Activated naive CD8-positive, alpha-beta T cell treated with anti-CD3 and anti-CD28 coated beads, Interleukin-2, amount 50 U/mL, for 24 hours (primary cell): ENCODE measurements at regions not wholly inside any gene's neighbourhood (a gene's known extent, or its start where the extent isn't known, plus 50 kb on each side); places are given as distances from the start of the nearest gene placed in this dataset.

Experiments used
- ATAC-seq: fragments of 150-1000 bp; cut with Tn5 transposase; one replicate; pipeline ENCODE4 v1.10.0; 2021
- DNase-seq: peaks from one replicate; pipeline ENCODE4 v3.0.0; 2021
- H3K27ac Mint-ChIP-seq: one replicate; pipeline ENCODE4 v1.8.0; 2021; ENCODE audit warnings: mild to moderate bottlenecking, mixed read lengths
- H3K27me3 Mint-ChIP-seq: one replicate; pipeline ENCODE4 v1.8.0; 2021; ENCODE audit warnings: mixed read lengths
- H3K36me3 Mint-ChIP-seq: one replicate; pipeline ENCODE4 v1.8.0; 2021; ENCODE audit warnings: low read depth, mixed read lengths
- H3K4me1 Mint-ChIP-seq: one replicate; pipeline ENCODE4 v1.8.0; 2021; ENCODE audit warnings: mixed read lengths
- H3K4me3 Mint-ChIP-seq: one replicate; pipeline ENCODE4 v1.8.0; 2021; ENCODE audit warnings: mild to moderate bottlenecking, moderate library complexity, mixed read lengths
- H3K9me3 Mint-ChIP-seq: one replicate; pipeline ENCODE4 v1.8.0; 2021; ENCODE audit warnings: mixed read lengths

- no peak for ATAC-seq
- Mint-ChIP-seq H3K9me3 (peaks cover 25% of the 10 kb centered on the region), H3K36me3 (no peaks in the 10 kb centered on the region), H3K27ac (no peak overlapping the region), H3K27me3 (no peaks in the 10 kb centered on the region), H3K4me1 (no peaks in the 10 kb centered on the region), H3K4me3 (no peak overlapping the region)
- DNase-seq = no peak
Observed at GRCh38 chr2:22513563-22513962, 871.4 kb upstream of the KLHL29 start.

GRCh38 chr2:22517141-22517540 lies 867.8 kb upstream of the KLHL29 start:
- Mint-ChIP-seq H3K36me3 (no peaks in the 10 kb centered on the region), H3K27me3 (no peaks in the 10 kb centered on the region), H3K27ac (no peak overlapping the region), H3K9me3 (peaks cover 21% of the 10 kb centered on the region), H3K4me3 (no peak overlapping the region), H3K4me1 (no peaks in the 10 kb centered on the region)
- ATAC-seq (no peak), DNase-seq (no peak)

DNA sequence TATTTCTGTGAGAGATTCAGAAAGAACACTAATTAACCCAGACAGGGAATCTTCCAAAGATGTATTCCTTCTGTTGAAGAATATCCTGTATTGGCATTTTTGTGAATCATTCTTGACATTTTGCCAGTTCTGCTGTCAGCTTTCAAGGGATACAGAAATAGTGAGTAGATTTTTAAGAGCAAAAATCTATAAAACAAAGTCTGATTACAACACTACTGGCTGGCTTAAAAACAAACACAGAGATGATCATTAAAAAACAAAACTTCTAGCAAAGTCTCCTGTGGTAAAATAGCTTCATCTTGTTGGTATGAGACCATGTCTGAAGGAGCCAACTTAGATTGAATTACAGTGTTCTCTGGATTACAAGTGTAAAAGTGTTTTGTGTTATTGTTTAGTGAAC lies 866.3 kb upstream of the KLHL29 start:
- H3K36me3 Mint-ChIP-seq = no peaks in the 10 kb centered on the region
- DNase-seq (no peak), ATAC-seq (no peak)

GRCh38 chr2:22520369-22521288 lies 864.4 kb upstream of the KLHL29 start:
- no peak overlapping the region for H3K4me3 Mint-ChIP-seq
- ATAC-seq (no peak), DNase-seq (no peak)
- peaks cover 17% of the 10 kb centered on the region for H3K9me3 Mint-ChIP-seq
- no peaks in the 10 kb centered on the region for H3K4me1 Mint-ChIP-seq
- H3K36me3 Mint-ChIP-seq = no peaks in the 10 kb centered on the region
- no peaks in the 10 kb centered on the region for H3K27me3 Mint-ChIP-seq
- H3K27ac Mint-ChIP-seq = no peak overlapping the region

More for the DNA sequence above, 866.3 kb upstream of the KLHL29 start:
- Mint-ChIP-seq H3K4me3 (no peak overlapping the region), H3K9me3 (peaks cover 21% of the 10 kb centered on the region), H3K27me3 (no peaks in the 10 kb centered on the region), H3K27ac (no peak overlapping the region), H3K4me1 (no peaks in the 10 kb centered on the region)

GRCh38 chr2:22521620-22522019 lies 863.4 kb upstream of the KLHL29 start:
- Mint-ChIP-seq H3K4me3 (no peak overlapping the region), H3K4me1 (no peaks in the 10 kb centered on the region), H3K36me3 (no peaks in the 10 kb centered on the region), H3K27me3 (no peaks in the 10 kb centered on the region), H3K9me3 (peaks cover 17% of the 10 kb centered on the region), H3K27ac (no peak overlapping the region)
- ATAC-seq (no peak), DNase-seq (no peak)

GRCh38 chr2:22525681-22526080 lies 859.3 kb upstream of the KLHL29 start:
- H3K4me3 Mint-ChIP-seq = no peak overlapping the region
- no peaks in the 10 kb centered on the region for H3K4me1 Mint-ChIP-seq
- ATAC-seq = no peak
- peaks cover 18% of the 10 kb centered on the region for H3K9me3 Mint-ChIP-seq
- no peaks in the 10 kb centered on the region for H3K36me3 Mint-ChIP-seq
- H3K27ac Mint-ChIP-seq = no peak overlapping the region
- no peak for DNase-seq
- no peaks in the 10 kb centered on the region for H3K27me3 Mint-ChIP-seq

- ATAC-seq (no peak), DNase-seq (no peak)
- Mint-ChIP-seq H3K4me3 (no peak overlapping the region), H3K27me3 (no peaks in the 10 kb centered on the region), H3K27ac (no peak overlapping the region), H3K9me3 (peaks cover 20% of the 10 kb centered on the region), H3K4me1 (no peaks in the 10 kb centered on the region), H3K36me3 (no peaks in the 10 kb centered on the region)
Observed at GRCh38 chr2:22530131-22530530, 854.8 kb upstream of the KLHL29 start.

DNA sequence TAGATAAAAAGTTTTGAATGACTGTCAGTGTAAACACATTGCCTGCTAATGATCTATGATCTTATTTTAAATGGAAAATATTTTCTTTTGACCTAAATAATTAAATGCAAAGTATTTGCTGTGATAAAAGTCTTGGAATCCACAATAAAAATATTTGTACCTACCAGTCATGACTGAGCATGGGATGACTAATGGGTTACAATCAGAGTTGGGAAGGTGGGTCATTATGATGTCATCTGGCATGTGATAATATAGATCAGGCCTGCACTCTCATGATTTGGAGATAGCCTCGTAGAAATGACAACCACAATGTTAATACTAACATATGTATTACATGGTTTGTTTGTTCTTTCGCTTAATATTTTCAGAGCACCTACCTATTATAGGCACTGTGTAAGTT lies 848.8 kb upstream of the KLHL29 start:
- H3K36me3 Mint-ChIP-seq = no peaks in the 10 kb centered on the region
- H3K4me3 Mint-ChIP-seq = no peak overlapping the region
- DNase-seq (no peak), ATAC-seq (no peak)
- no peaks in the 10 kb centered on the region for H3K4me1 Mint-ChIP-seq
- peaks cover 7% of the 10 kb centered on the region for H3K9me3 Mint-ChIP-seq
- H3K27ac Mint-ChIP-seq = no peak overlapping the region
- no peaks in the 10 kb centered on the region for H3K27me3 Mint-ChIP-seq

DNA sequence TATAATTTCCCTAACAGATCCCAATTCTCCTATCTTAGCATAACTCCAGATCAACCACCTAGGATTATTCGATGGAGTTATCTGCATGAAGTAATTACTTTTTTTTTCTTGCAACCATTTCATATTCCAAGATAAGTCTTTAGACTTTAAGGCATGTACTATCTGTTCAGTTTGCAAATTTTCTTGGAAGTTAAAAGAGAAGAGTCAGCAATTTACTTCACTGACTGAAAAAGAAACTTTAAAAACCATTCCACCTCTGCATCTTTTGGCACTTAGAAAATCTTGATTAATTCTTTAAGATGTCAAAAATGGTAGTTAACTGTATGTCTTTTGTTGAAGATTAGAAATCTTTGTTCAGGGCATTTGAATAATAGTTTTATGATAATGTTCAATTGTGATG lies 830.5 kb upstream of the KLHL29 start:
- ATAC-seq (no peak), DNase-seq (no peak)
- Mint-ChIP-seq H3K27me3 (no peaks in the 10 kb centered on the region), H3K4me1 (no peaks in the 10 kb centered on the region), H3K9me3 (no peaks in the 10 kb centered on the region), H3K4me3 (no peak overlapping the region), H3K27ac (no peak overlapping the region), H3K36me3 (no peaks in the 10 kb centered on the region)

- H3K9me3 Mint-ChIP-seq = no peaks in the 10 kb centered on the region
- DNase-seq = no peak
- H3K27me3 Mint-ChIP-seq = no peaks in the 10 kb centered on the region
- no peak overlapping the region for H3K4me3 Mint-ChIP-seq
- H3K4me1 Mint-ChIP-seq = no peaks in the 10 kb centered on the region
- H3K36me3 Mint-ChIP-seq = no peaks in the 10 kb centered on the region
- H3K27ac Mint-ChIP-seq = no peak overlapping the region
- no peak for ATAC-seq
Observed at GRCh38 chr2:22557406-22557805, 827.6 kb upstream of the KLHL29 start.

GRCh38 chr2:22560021-22560420 lies 825.0 kb upstream of the KLHL29 start:
- H3K36me3 Mint-ChIP-seq = no peaks in the 10 kb centered on the region
- H3K9me3 Mint-ChIP-seq = peaks cover 4% of the 10 kb centered on the region
- DNase-seq = no peak
- no peak for ATAC-seq
- H3K4me1 Mint-ChIP-seq = no peaks in the 10 kb centered on the region
- no peak overlapping the region for H3K27ac Mint-ChIP-seq
- no peak overlapping the region for H3K4me3 Mint-ChIP-seq
- no peaks in the 10 kb centered on the region for H3K27me3 Mint-ChIP-seq

- no peaks in the 10 kb centered on the region for H3K27me3 Mint-ChIP-seq
- no peaks in the 10 kb centered on the region for H3K4me1 Mint-ChIP-seq
- no peak for ATAC-seq
- H3K27ac Mint-ChIP-seq = no peak overlapping the region
- H3K4me3 Mint-ChIP-seq = no peak overlapping the region
- H3K36me3 Mint-ChIP-seq = peaks cover 2% of the 10 kb centered on the region
- H3K9me3 Mint-ChIP-seq = peaks cover 26% of the 10 kb centered on the region
- DNase-seq = no peak
Observed at GRCh38 chr2:22579341-22579740, 805.6 kb upstream of the KLHL29 start.

DNA sequence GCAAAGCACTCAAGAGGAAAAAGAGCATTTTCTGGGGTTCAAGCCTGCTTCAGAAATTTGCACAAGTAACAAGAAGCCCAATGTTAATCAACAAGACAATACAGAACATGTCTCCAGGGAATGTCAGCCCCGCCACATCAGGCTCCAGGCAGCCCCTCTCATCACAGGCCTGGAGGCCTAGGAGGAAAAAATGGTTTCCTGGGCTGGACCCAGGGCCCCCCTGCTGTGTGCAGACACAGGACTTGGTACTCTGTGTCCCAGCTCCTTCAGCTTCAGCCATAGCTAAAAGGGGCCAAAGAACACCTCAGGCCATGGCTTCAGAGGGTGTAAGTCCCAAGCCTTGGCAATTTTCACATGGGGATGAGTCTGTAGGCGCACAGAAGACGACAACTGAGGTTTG lies 802.9 kb upstream of the KLHL29 start:
- H3K4me3 Mint-ChIP-seq = no peak overlapping the region
- H3K4me1 Mint-ChIP-seq = no peaks in the 10 kb centered on the region
- no peak overlapping the region for H3K27ac Mint-ChIP-seq
- no peaks in the 10 kb centered on the region for H3K27me3 Mint-ChIP-seq
- peaks cover 26% of the 10 kb centered on the region for H3K9me3 Mint-ChIP-seq
- peaks cover 2% of the 10 kb centered on the region for H3K36me3 Mint-ChIP-seq
- no peak for ATAC-seq
- no peak for DNase-seq

- ATAC-seq (no peak), DNase-seq (no peak)
- no peaks in the 10 kb centered on the region for H3K36me3 Mint-ChIP-seq
- H3K27ac Mint-ChIP-seq = no peak overlapping the region
- H3K4me3 Mint-ChIP-seq = no peak overlapping the region
- no peaks in the 10 kb centered on the region for H3K4me1 Mint-ChIP-seq
- H3K27me3 Mint-ChIP-seq = no peaks in the 10 kb centered on the region
- H3K9me3 Mint-ChIP-seq = peaks cover 7% of the 10 kb centered on the region
Observed at GRCh38 chr2:22596306-22596705, 788.7 kb upstream of the KLHL29 start.

DNA sequence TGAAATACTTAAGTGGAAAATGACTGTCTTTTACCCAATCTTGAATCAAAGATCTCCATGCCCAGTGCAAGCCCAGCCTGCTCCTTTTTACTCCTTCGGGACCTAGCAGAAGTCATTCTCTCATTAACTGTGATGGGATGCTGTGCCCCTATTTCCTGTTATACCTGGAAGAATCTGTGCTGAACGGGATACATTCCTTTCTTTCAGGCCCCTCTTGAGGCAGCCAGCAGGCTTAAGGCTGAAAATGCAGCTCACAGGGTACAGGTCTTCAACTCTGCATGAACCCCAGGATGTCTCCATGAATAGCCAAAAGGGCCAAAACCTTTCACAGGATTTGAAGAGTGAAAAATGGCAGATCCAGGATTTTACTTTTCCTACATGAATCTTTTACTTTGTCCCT lies 784.8 kb upstream of the KLHL29 start:
- Mint-ChIP-seq H3K27ac (no peak overlapping the region), H3K9me3 (peaks cover 5% of the 10 kb centered on the region), H3K36me3 (no peaks in the 10 kb centered on the region), H3K27me3 (no peaks in the 10 kb centered on the region), H3K4me3 (no peak overlapping the region), H3K4me1 (no peaks in the 10 kb centered on the region)
- ATAC-seq = no peak
- no peak for DNase-seq

DNA sequence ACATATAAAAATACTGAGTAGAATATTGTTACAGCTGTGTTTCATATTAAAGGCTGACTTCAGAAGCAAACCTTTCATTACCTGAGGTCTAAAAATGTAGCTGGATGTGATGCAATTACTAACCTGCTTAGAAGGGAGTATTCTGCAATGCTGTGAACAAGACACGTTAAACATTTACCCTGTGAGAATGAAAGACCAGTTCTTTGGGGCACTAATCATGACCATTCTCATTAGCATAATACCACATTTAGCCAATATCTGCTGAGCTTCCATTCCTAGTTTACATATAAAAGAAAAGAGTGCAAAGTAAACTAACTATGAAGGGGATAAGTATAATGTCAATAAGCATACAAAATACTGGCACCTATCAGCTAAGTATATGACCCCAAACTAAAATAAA lies 784.0 kb upstream of the KLHL29 start:
- no peak for DNase-seq
- Mint-ChIP-seq H3K4me1 (no peaks in the 10 kb centered on the region), H3K4me3 (no peak overlapping the region), H3K27ac (no peak overlapping the region), H3K27me3 (no peaks in the 10 kb centered on the region), H3K9me3 (peaks cover 5% of the 10 kb centered on the region), H3K36me3 (no peaks in the 10 kb centered on the region)
- ATAC-seq = no peak
